ENCODE measurements at regions not wholly inside any gene's neighbourhood (a gene's known extent, or its start where the extent isn't known, plus 50 kb on each side); places are given as distances from the start of the nearest gene placed in this dataset.

GRCh38 chr6:94089941-94090340 lies 670.6 kb upstream of the EPHA7 start:
- DNase-seq: no peak

- DNase-seq: no peak
These were observed 669.5 kb upstream of the EPHA7 start for GRCh38 chr6:94088870-94089269.

- no peak for DNase-seq
These were observed 655.4 kb upstream of the EPHA7 start for GRCh38 chr6:94074764-94075163.

GRCh38 chr6:94071835-94072234 lies 652.5 kb upstream of the EPHA7 start:
- no peak for DNase-seq

GRCh38 chr6:94065707-94066337 lies 646.5 kb upstream of the EPHA7 start:
- DNase-seq: no peak

- peak in 1 of 51 donors; percentile 5 for DNase-seq
These were observed 633.4 kb upstream of the EPHA7 start for GRCh38 chr6:94052749-94053148.

- no peak for DNase-seq
These were observed 631.2 kb upstream of the EPHA7 start for GRCh38 chr6:94050515-94050914.

- no peak for DNase-seq
These were observed 629.6 kb upstream of the EPHA7 start for GRCh38 chr6:94049001-94049400.

GRCh38 chr6:94045099-94045829 lies 625.9 kb upstream of the EPHA7 start:
- no peak for DNase-seq

- no peak for DNase-seq
These were observed 622.8 kb upstream of the EPHA7 start for GRCh38 chr6:94041945-94042709.

GRCh38 chr6:94036024-94036423 lies 616.7 kb upstream of the EPHA7 start:
- no peak for DNase-seq

GRCh38 chr6:94027374-94027773 lies 608.0 kb upstream of the EPHA7 start:
- no peak for DNase-seq

GRCh38 chr6:94026575-94026974 lies 607.2 kb upstream of the EPHA7 start:
- DNase-seq: no peak

- DNase-seq: no peak
These were observed 586.5 kb upstream of the EPHA7 start for GRCh38 chr6:94005835-94006234.

- DNase-seq: no peak
These were observed 573.6 kb upstream of the EPHA7 start for GRCh38 chr6:93992976-93993375.

GRCh38 chr6:93989630-93990029 lies 570.3 kb upstream of the EPHA7 start:
- DNase-seq: no peak

GRCh38 chr6:93985953-93986352 lies 566.6 kb upstream of the EPHA7 start:
- no peak for DNase-seq

GRCh38 chr6:93975159-93975558 lies 555.8 kb upstream of the EPHA7 start:
- no peak for DNase-seq

GRCh38 chr6:93974332-93974731 lies 555.0 kb upstream of the EPHA7 start:
- DNase-seq: peak in 1 of 51 donors; percentile 29

GRCh38 chr6:93972791-93973190 lies 553.4 kb upstream of the EPHA7 start:
- no peak for DNase-seq

- DNase-seq: no peak
These were observed 551.3 kb upstream of the EPHA7 start for GRCh38 chr6:93970684-93971083.

GRCh38 chr6:93968126-93968525 lies 548.8 kb upstream of the EPHA7 start:
- no peak for DNase-seq

GRCh38 chr6:93964926-93965325 lies 545.6 kb upstream of the EPHA7 start:
- no peak for DNase-seq

Data from hypothalamus (tissue), 51 donors.